SK-N-SH treated with all-trans-retinoic acid at 6 μM for 48 hours (cell line): ENCODE measurements at regions not wholly inside any gene's neighbourhood (a gene's known extent, or its start where the extent isn't known, plus 50 kb on each side); places are given as distances from the start of the nearest gene placed in this dataset.

Experiments used
- ATAC-seq: fragments of 200-7000 bp; cut with Tn5 transposase; 3 replicates; pipeline ENCODE4 v1.9.1; 2020; ENCODE audit warnings: mild to moderate bottlenecking, moderate library complexity
- ARNTL ChIP-seq: fragments of 450-650 bp; formaldehyde crosslinking; IDR thresholded peaks from 2 replicates; pipeline ENCODE4 v1.5.0; 2020; ENCODE audit warnings: low read depth, mild to moderate bottlenecking, moderate library complexity, borderline replicate concordance
- CREB5 ChIP-seq: fragments of 250-450 bp; sonication (Bioruptor Pico); IDR thresholded peaks from 2 replicates; pipeline ENCODE4 v1.5.1; 2020; ENCODE audit warnings: low read depth, mild to moderate bottlenecking, moderate library complexity
- CSRNP3 ChIP-seq: fragments of 250-450 bp; sonication (Bioruptor Pico); IDR thresholded peaks from 2 replicates; pipeline ENCODE4 v1.5.1; 2021; ENCODE audit warnings: mild to moderate bottlenecking, moderate library complexity
- ESRRG ChIP-seq: fragments of 250-450 bp; sonication (Bioruptor Pico); IDR thresholded peaks from 2 replicates; pipeline ENCODE4 v1.6.1; 2021; ENCODE audit warnings: mild to moderate bottlenecking
- GLIS3 ChIP-seq: fragments of 250-450 bp; sonication (Bioruptor Pico); IDR thresholded peaks from 2 replicates; pipeline ENCODE4 v1.5.0; 2020; ENCODE audit warnings: mild to moderate bottlenecking, moderate library complexity
- ISL1 ChIP-seq: fragments of 250-450 bp; sonication (Bioruptor Pico); IDR thresholded peaks from 2 replicates; pipeline ENCODE4 v2.1.2; 2022; ENCODE audit warnings: mild to moderate bottlenecking, moderate library complexity
- OSR1 ChIP-seq: fragments of 250-450 bp; sonication (Bioruptor Pico); IDR thresholded peaks from 2 replicates; pipeline ENCODE4 v1.8.0; 2022; ENCODE audit warnings: moderate library complexity, mild to moderate bottlenecking, inconsistent platforms
- PATZ1 ChIP-seq: fragments of 250-450 bp; sonication (Bioruptor Pico); IDR thresholded peaks from 2 replicates; pipeline ENCODE4 v1.8.0; 2020; ENCODE audit warnings: mild to moderate bottlenecking, moderate library complexity, borderline replicate concordance
- POU6F1 ChIP-seq: fragments of 250-450 bp; sonication (Bioruptor Pico); IDR thresholded peaks from 2 replicates; pipeline ENCODE4 v1.8.0; 2021; ENCODE audit warnings: low read depth, mild to moderate bottlenecking, moderate library complexity, borderline replicate concordance
- PPARA ChIP-seq: fragments of 250-450 bp; sonication (Bioruptor Pico); IDR thresholded peaks from 2 replicates; pipeline ENCODE4 v1.5.0; 2020; ENCODE audit warnings: mild to moderate bottlenecking, borderline replicate concordance
- SNAI2 ChIP-seq: fragments of 250-450 bp; sonication (Bioruptor Pico); IDR thresholded peaks from 2 replicates; pipeline ENCODE4 v1.5.0; 2020; ENCODE audit warnings: mild to moderate bottlenecking, moderate library complexity
- TCF4 ChIP-seq: fragments of 250-450 bp; sonication (Bioruptor Pico); IDR thresholded peaks from 2 replicates; pipeline ENCODE4 v1.8.0; 2021; ENCODE audit warnings: mild to moderate bottlenecking, moderate library complexity, borderline replicate concordance
- TOX ChIP-seq: fragments of 250-450 bp; sonication (Bioruptor Pico); IDR thresholded peaks from 2 replicates; pipeline ENCODE4 v1.8.0; 2021; ENCODE audit warnings: mild to moderate bottlenecking, moderate library complexity, borderline replicate concordance
- TSHZ2 ChIP-seq: fragments of 250-450 bp; sonication (Bioruptor Pico); IDR thresholded peaks from 2 replicates; pipeline ENCODE4 v1.5.0; 2020; ENCODE audit warnings: mild to moderate bottlenecking, moderate library complexity
- ZC3H10 ChIP-seq: fragments of 250-450 bp; sonication (Bioruptor Pico); IDR thresholded peaks from 2 replicates; pipeline ENCODE4 v1.5.1; 2021; ENCODE audit warnings: mild to moderate bottlenecking, moderate library complexity
- ZFP3 ChIP-seq: fragments of 250-450 bp; sonication (Bioruptor Pico); IDR thresholded peaks from 2 replicates; pipeline ENCODE4 v1.5.0; 2020; ENCODE audit warnings: mild to moderate bottlenecking, moderate library complexity
- ZFP30 ChIP-seq: fragments of 450-650 bp; formaldehyde crosslinking; IDR thresholded peaks from 2 replicates; pipeline ENCODE4 v1.5.0; 2022; ENCODE audit warnings: mild to moderate bottlenecking, moderate library complexity
- ZNF565 ChIP-seq: fragments of 450-650 bp; formaldehyde crosslinking; conservative IDR thresholded peaks from 2 replicates; pipeline ENCODE4 v1.5.0; 2020; ENCODE audit warnings: low read depth, mild to moderate bottlenecking, moderate library complexity
- ZNF70 ChIP-seq: fragments of 450-650 bp; formaldehyde crosslinking; IDR thresholded peaks from 2 replicates; pipeline ENCODE4 v1.5.0; 2020; ENCODE audit warnings: mild to moderate bottlenecking, moderate library complexity

- ATAC-seq = no peak
Measured at GRCh38 chr19:29422047-29422446, 103.7 kb upstream of the VSTM2B start.

GRCh38 chr19:29422486-29423085 lies 103.2 kb upstream of the VSTM2B start:
- ATAC-seq = no peak
- TF ChIP-seq TSHZ2 (CRISPR knock-in tag) (no peak), GLIS3 (CRISPR knock-in tag) (no peak), SNAI2 (CRISPR knock-in tag) (no peak), ZC3H10 (CRISPR knock-in tag) (no peak), POU6F1 (no peak), OSR1 (CRISPR knock-in tag) (no peak), ESRRG (CRISPR knock-in tag) (no peak), TCF4 (CRISPR knock-in tag) (no peak), CSRNP3 (CRISPR knock-in tag) (no peak), ZNF70 (CRISPR knock-in tag) (no peak), ZFP30 (CRISPR knock-in tag) (no peak), ZNF565 (CRISPR knock-in tag) (no peak)
- TF ChIP-seq, all 23 proteins: peak for 0

More at GRCh38 chr19:29422047-29422446, 103.7 kb upstream of the VSTM2B start:
- no peak for TF ChIP-seq ZNF565 (CRISPR knock-in tag)
- TF ChIP-seq ISL1 (CRISPR knock-in tag) = no peak
- TF ChIP-seq POU6F1 = no peak
- TF ChIP-seq TCF4 (CRISPR knock-in tag) = no peak
- no peak for TF ChIP-seq CREB5 (CRISPR knock-in tag)
- no peak for TF ChIP-seq PPARA (CRISPR knock-in tag)
- TF ChIP-seq ESRRG (CRISPR knock-in tag) = no peak
- TF ChIP-seq GLIS3 (CRISPR knock-in tag) = no peak
- TF ChIP-seq ARNTL (CRISPR knock-in tag) = no peak
- TF ChIP-seq ZC3H10 (CRISPR knock-in tag) = no peak
- TF ChIP-seq PATZ1 (CRISPR knock-in tag) = no peak
- no peak for TF ChIP-seq TOX
- TF ChIP-seq ZFP3 = no peak
- TF ChIP-seq OSR1 (CRISPR knock-in tag) = no peak
